Small intestine (tissue), 7 donors: ENCODE measurements at regions not wholly inside any gene's neighbourhood (a gene's known extent, or its start where the extent isn't known, plus 50 kb on each side); places are given as distances from the start of the nearest gene placed in this dataset.

ENCODE experiments used
- DNase-seq, 2 donors: peaks; one replicate each; pipeline versions ENCODE4 v3.0.0 to v3.0.0-alpha.2; 2013
- FAIRE-seq: peaks from 2 replicates; lab custom pipeline; 2012; peaks lifted over from hg19 to GRCh38; lab: Jason Lieb, UNC
- H3K27ac ChIP-seq, 3 donors: one replicate each; pipeline ENCODE4 v1.5.1; 2013; ENCODE audit warnings: low read length in 2 of 3, mild to moderate bottlenecking in 2 of 3, control low read depth in 1 of 3, inconsistent platforms in 1 of 3, low read depth in 1 of 3, moderate library complexity in 1 of 3
- H3K27me3 ChIP-seq, 3 donors: one replicate each; pipeline ENCODE4 v1.6.1; 2013; ENCODE audit warnings: low read length in 3 of 3, inconsistent platforms in 1 of 3; ENCODE audit not compliant: control insufficient read depth in 3 of 3, insufficient read depth in 3 of 3
- H3K36me3 ChIP-seq, 3 donors: one replicate each; pipeline ENCODE4 v1.6.1; 2013; ENCODE audit warnings: low read length in 3 of 3, inconsistent platforms in 1 of 3, low read depth in 1 of 3, mild to moderate bottlenecking in 1 of 3, moderate library complexity in 1 of 3; ENCODE audit not compliant: control insufficient read depth in 3 of 3, insufficient read depth in 2 of 3
- H3K4me1 ChIP-seq, 3 donors: one replicate each; pipeline ENCODE4 v1.6.1; 2013; ENCODE audit warnings: low read length in 2 of 3, inconsistent platforms in 1 of 3, low read depth in 1 of 3, mild to moderate bottlenecking in 1 of 3, moderate library complexity in 1 of 3; ENCODE audit not compliant: control insufficient read depth in 3 of 3, insufficient read depth in 2 of 3
- H3K4me3 ChIP-seq, 3 donors: one replicate each; pipeline ENCODE4 v1.5.1; 2013; ENCODE audit warnings: low read length in 3 of 3, control low read depth in 1 of 3, inconsistent platforms in 1 of 3, low read depth in 1 of 3, mild to moderate bottlenecking in 1 of 3, moderate library complexity in 1 of 3
- H3K9me3 ChIP-seq, 2 donors: one replicate each; pipeline ENCODE4 v1.6.1; 2013; ENCODE audit warnings: low read depth in 1 of 2, low read length in 1 of 2; ENCODE audit not compliant: control insufficient read depth in 2 of 2, insufficient read depth in 1 of 2
- WGBS, 3 donors: extraction: QIAGEN DNeasy Blood & Tissue Kit; methylation state at CpG; one replicate each; pipeline ENCODE4 v1.1.7; 2013; 5-methylcytosine and 5-hydroxymethylcytosine counted together
- donor health status: healthy with polysubstance abuse.
- donor health status: control.
- donor health status: control.
- donor health status: Bipolar disorder and iron deficiency.
- donor health status: healthy.

GRCh38 chr13:47499358-47500150 is 501.5 kb downstream of the SUCLA2 start:
- Histone ChIP-seq H3K36me3 (no peaks in the 10 kb centered on the region), H3K4me3 (no peak overlapping the region), H3K9me3 (no peaks in the 10 kb centered on the region), H3K27ac (no peak overlapping the region), H3K4me1 (no peaks in the 10 kb centered on the region), H3K27me3 (no peaks in the 10 kb centered on the region)
- 67 to 75% (median 72%) methylated on average over 7 of the region's 7 CpGs for WGBS, 3 donors
- FAIRE-seq = no peak
- no peak for DNase-seq

DNA sequence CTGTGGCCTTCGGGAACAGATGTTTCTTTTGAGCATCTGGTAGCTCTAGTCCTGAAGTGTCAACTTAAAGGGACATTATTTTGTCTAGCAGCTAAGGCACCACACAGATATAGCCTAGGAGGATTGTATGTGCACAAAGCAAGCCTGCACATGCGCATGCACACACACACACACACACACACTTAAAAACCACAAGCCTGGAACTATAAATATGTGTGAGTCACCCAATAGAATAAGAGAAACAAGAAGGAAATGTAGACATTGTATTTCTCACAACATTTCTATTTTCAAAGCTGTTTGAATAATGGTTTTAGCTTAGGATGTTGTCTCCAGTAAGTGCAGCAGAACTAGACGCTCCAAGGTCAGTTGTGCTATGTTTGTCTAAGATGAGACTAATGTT is 516.5 kb downstream of the SUCLA2 start:
- no peaks in the 10 kb centered on the region for H3K9me3 ChIP-seq
- no peak for FAIRE-seq
- 48 to 65% (median 57%) methylated on average over 3 of the region's 3 CpGs for WGBS, 3 donors
- no peaks in the 10 kb centered on the region for H3K36me3 ChIP-seq
- H3K4me1 ChIP-seq = no peaks in the 10 kb centered on the region
- no peaks in the 10 kb centered on the region for H3K27me3 ChIP-seq
- no peak overlapping the region for H3K4me3 ChIP-seq
- DNase-seq = no peak
- no peak overlapping the region for H3K27ac ChIP-seq

- Histone ChIP-seq H3K27ac (no peak overlapping the region), H3K4me1 (no peaks in the 10 kb centered on the region), H3K27me3 (no peaks in the 10 kb centered on the region), H3K4me3 (no peak overlapping the region), H3K9me3 (no peaks in the 10 kb centered on the region), H3K36me3 (no peaks in the 10 kb centered on the region)
- DNase-seq = no peak
- no peak for FAIRE-seq
Observed at GRCh38 chr13:47481536-47481935, 519.5 kb downstream of the SUCLA2 start.

GRCh38 chr13:47480951-47481350 is 520.1 kb downstream of the SUCLA2 start:
- no peak for FAIRE-seq

DNA sequence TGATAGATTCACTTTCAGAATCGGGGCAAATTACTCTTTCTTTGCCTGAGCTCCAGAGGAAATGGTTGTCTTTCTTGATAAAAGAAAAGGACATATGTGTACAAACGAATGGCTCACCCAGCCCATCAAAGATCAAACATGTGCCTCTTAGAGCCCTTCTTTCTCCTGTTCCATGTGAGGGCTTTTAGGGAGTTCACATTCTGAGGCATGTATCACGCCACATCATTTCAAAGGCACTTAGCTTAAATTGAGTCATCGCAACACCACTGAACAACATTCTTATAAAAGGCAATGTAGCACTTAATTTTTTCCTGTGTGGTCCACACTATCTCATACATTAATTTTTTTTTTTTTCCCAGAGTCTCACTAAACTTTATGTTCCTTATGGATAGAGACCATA is 521.0 kb downstream of the SUCLA2 start:
- H3K4me3 ChIP-seq = no peak overlapping the region
- H3K27me3 ChIP-seq = no peaks in the 10 kb centered on the region
- H3K9me3 ChIP-seq = no peaks in the 10 kb centered on the region
- DNase-seq = no peak
- no peaks in the 10 kb centered on the region for H3K4me1 ChIP-seq
- H3K36me3 ChIP-seq = no peaks in the 10 kb centered on the region
- WGBS, 3 donors = 71 to 76% (median 72%) methylated on average over 4 of the region's 4 CpGs
- no peak for FAIRE-seq
- H3K27ac ChIP-seq = no peak overlapping the region

More at GRCh38 chr13:47480951-47481350, 520.1 kb downstream of the SUCLA2 start:
- H3K4me3 ChIP-seq = no peak overlapping the region
- WGBS, 3 donors = 58 to 67% (median 64%) methylated on average over 3 of the region's 3 CpGs
- no peak overlapping the region for H3K27ac ChIP-seq
- no peaks in the 10 kb centered on the region for H3K36me3 ChIP-seq
- H3K4me1 ChIP-seq = no peaks in the 10 kb centered on the region
- no peak for DNase-seq
- H3K27me3 ChIP-seq = no peaks in the 10 kb centered on the region
- no peaks in the 10 kb centered on the region for H3K9me3 ChIP-seq

GRCh38 chr13:47478985-47479384 is 522.1 kb downstream of the SUCLA2 start:
- H3K27ac ChIP-seq = no peak overlapping the region
- DNase-seq = no peak
- no peak for FAIRE-seq
- H3K4me3 ChIP-seq = no peak overlapping the region
- no peaks in the 10 kb centered on the region for H3K27me3 ChIP-seq
- H3K4me1 ChIP-seq = no peaks in the 10 kb centered on the region
- no peaks in the 10 kb centered on the region for H3K36me3 ChIP-seq
- no peaks in the 10 kb centered on the region for H3K9me3 ChIP-seq

- no peaks in the 10 kb centered on the region for H3K36me3 ChIP-seq
- no peaks in the 10 kb centered on the region for H3K27me3 ChIP-seq
- FAIRE-seq (no peak), DNase-seq (no peak)
- H3K4me1 ChIP-seq = no peaks in the 10 kb centered on the region
- no peaks in the 10 kb centered on the region for H3K9me3 ChIP-seq
- H3K27ac ChIP-seq = no peak overlapping the region
- no peak overlapping the region for H3K4me3 ChIP-seq
- WGBS, 3 donors = 72 to 82% (median 79%) methylated on average over 11 of the region's 11 CpGs
Observed at GRCh38 chr13:47475441-47475948, 525.6 kb downstream of the SUCLA2 start.

DNA sequence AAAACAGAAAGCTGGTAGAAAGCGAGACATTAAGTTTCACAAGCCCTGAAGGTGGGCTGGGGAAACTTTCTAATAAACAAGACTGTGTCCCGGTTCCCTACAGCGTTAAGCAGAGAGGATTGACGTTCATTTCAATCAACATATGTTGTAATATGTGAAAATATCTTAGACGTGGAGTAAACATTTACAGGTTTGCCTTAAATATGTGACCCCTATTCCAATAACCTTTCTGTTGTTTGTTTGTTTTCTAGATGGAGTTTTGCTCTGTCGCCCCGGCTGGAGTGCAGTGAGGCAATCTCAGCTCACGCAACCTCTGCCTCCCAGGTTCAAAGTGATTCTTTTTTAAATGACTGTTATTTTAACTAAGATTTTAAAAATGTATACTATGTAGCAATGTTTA is 526.2 kb downstream of the SUCLA2 start:
- H3K27ac ChIP-seq = no peak overlapping the region
- no peaks in the 10 kb centered on the region for H3K4me1 ChIP-seq
- DNase-seq = no peak
- no peaks in the 10 kb centered on the region for H3K9me3 ChIP-seq
- no peak for FAIRE-seq
- H3K4me3 ChIP-seq = no peak overlapping the region
- no peaks in the 10 kb centered on the region for H3K36me3 ChIP-seq
- H3K27me3 ChIP-seq = no peaks in the 10 kb centered on the region
- 61 to 70% (median 66%) methylated on average over 8 of the region's 8 CpGs for WGBS, 3 donors

- WGBS, 3 donors = 59 to 76% (median 73%) methylated on average over 2 of the region's 2 CpGs
- no peak for DNase-seq
- no peak overlapping the region for H3K4me3 ChIP-seq
- H3K4me1 ChIP-seq = no peaks in the 10 kb centered on the region
- H3K9me3 ChIP-seq = no peaks in the 10 kb centered on the region
- H3K36me3 ChIP-seq = no peaks in the 10 kb centered on the region
- no peaks in the 10 kb centered on the region for H3K27me3 ChIP-seq
- no peak for FAIRE-seq
- no peak overlapping the region for H3K27ac ChIP-seq
Observed at GRCh38 chr13:47474326-47474725, 526.7 kb downstream of the SUCLA2 start.
